ENCODE measurements at regions not wholly inside any gene's neighbourhood (a gene's known extent, or its start where the extent isn't known, plus 50 kb on each side); places are given as distances from the start of the nearest gene placed in this dataset.

DNA sequence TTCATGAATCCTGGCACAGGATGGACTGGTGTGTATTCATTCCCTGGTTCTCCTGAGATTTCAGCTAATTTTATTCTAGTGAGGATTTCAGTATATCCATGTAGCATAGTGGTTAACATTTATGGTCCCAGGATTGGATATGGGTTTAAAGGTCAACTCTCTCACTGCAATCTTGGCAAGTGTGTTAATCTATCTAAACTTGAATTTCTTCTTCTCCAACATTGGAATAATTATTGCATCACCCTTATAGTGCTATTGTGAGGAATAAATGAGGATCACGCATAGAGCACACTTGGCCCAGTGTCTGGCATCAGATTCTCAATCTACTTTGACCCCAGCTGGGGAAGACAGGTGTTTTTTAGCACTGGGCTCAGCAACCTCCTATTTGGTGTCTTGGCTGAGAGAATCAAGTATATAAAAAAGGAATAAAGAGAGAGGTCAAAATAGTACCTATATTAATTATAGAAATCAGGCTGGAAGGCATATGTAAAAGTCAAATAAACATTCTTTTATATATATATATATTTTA lies 531.2 kb upstream of the ATP2B1 start:
- H3K4me2 ChIP-seq (ENCODE audit: low read depth, low read length, poor library complexity, severe bottlenecking), result no peak overlapping the region
- H3K79me2 ChIP-seq (ENCODE audit: insufficient read depth, low read length), result no peaks in the 10 kb centered on the region
- H4K20me1 ChIP-seq (ENCODE audit: low read depth, low read length), result no peaks in the 10 kb centered on the region
- no peaks in the 10 kb centered on the region for H3K27me3 ChIP-seq (ENCODE audit: low read length)
- H3K9me3 ChIP-seq (ENCODE audit: insufficient read depth, low read length), result no peaks in the 10 kb centered on the region
- no peaks in the 10 kb centered on the region for H3K9me2 ChIP-seq (replicated peaks; ENCODE audit: insufficient read depth, low read length)
- H3K36me3 ChIP-seq (ENCODE audit: low read length), result no peaks in the 10 kb centered on the region
- no peak overlapping the region for H3K9ac ChIP-seq (ENCODE audit: low read length)
- H2AFZ ChIP-seq (ENCODE audit: low read depth, low read length, severe bottlenecking), result no peak overlapping the region
- TF ChIP-seq CTCF (IDR thresholded peaks at IDR 0.05; ENCODE audit: insufficient read depth, low read length, poor library complexity, severe bottlenecking), result no peak
- no peak for TF ChIP-seq EZH2phosphoT487 (conservative IDR thresholded peaks at IDR 0.05; ENCODE audit: low read length)
- no peaks in the 10 kb centered on the region for H3F3A ChIP-seq (ENCODE audit: insufficient read depth)
- no peak overlapping the region for H3K4me3 ChIP-seq (ENCODE audit: insufficient read depth, low read length, poor library complexity, severe bottlenecking)
- no peak overlapping the region for H3K27ac ChIP-seq (ENCODE audit: low read depth, low read length)

DNA sequence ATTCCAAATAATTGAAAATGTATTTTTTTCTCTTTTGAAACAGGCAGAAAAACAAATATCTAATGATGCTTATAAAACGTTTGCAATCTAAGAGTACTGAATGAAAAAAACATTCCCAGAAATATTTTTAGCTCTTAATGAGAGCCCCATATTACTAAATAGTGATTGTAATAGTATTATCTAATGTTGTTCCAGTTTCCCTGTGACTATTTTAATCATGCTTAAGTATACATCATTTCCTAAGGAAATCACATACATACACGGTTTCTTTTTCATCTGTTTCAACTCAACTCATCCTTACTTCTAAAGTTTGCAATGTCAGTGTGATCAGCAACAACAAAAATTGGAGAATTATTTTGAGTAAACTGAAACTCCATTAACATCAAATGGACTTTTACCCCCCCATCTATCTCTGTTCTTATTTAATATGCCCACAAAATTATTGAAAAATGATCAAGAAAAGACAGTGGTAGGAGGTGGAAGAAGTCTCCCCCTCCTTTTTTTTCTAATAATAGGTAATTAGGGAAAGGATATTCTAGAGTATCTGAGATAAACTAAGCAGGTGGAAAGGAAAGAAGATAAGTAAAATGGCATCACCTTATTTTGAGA lies 530.1 kb upstream of the ATP2B1 start:
- no peak overlapping the region for H3K4me2 ChIP-seq (ENCODE audit: low read depth, low read length, poor library complexity, severe bottlenecking)
- H3K9me3 ChIP-seq (ENCODE audit: insufficient read depth, low read length), result no peaks in the 10 kb centered on the region
- no peaks in the 10 kb centered on the region for H3K79me2 ChIP-seq (ENCODE audit: insufficient read depth, low read length)
- H3K27ac ChIP-seq (ENCODE audit: low read depth, low read length), result no peak overlapping the region
- no peaks in the 10 kb centered on the region for H3K27me3 ChIP-seq (ENCODE audit: low read length)
- no peaks in the 10 kb centered on the region for H4K20me1 ChIP-seq (ENCODE audit: low read depth, low read length)
- H3K36me3 ChIP-seq (ENCODE audit: low read length), result no peaks in the 10 kb centered on the region
- H3K9me2 ChIP-seq (replicated peaks; ENCODE audit: insufficient read depth, low read length), result no peaks in the 10 kb centered on the region
- no peak overlapping the region for H2AFZ ChIP-seq (ENCODE audit: low read depth, low read length, severe bottlenecking)
- H3F3A ChIP-seq (ENCODE audit: insufficient read depth), result no peaks in the 10 kb centered on the region
- TF ChIP-seq CTCF (IDR thresholded peaks at IDR 0.05; ENCODE audit: insufficient read depth, low read length, poor library complexity, severe bottlenecking), result no peak
- no peak for TF ChIP-seq EZH2phosphoT487 (conservative IDR thresholded peaks at IDR 0.05; ENCODE audit: low read length)
- no peak overlapping the region for H3K4me3 ChIP-seq (ENCODE audit: insufficient read depth, low read length, poor library complexity, severe bottlenecking)
- no peak overlapping the region for H3K9ac ChIP-seq (ENCODE audit: low read length)

- H2AFZ ChIP-seq (ENCODE audit: low read depth, low read length, severe bottlenecking), result no peak overlapping the region
- no peak overlapping the region for H3K4me2 ChIP-seq (ENCODE audit: low read depth, low read length, poor library complexity, severe bottlenecking)
- TF ChIP-seq CTCF (IDR thresholded peaks at IDR 0.05; ENCODE audit: insufficient read depth, low read length, poor library complexity, severe bottlenecking) (no peak), EZH2phosphoT487 (conservative IDR thresholded peaks at IDR 0.05; ENCODE audit: low read length) (no peak)
Measured at GRCh38 chr12:90237841-90238240, 529.2 kb upstream of the ATP2B1 start.

More at GRCh38 chr12:90237841-90238240, 529.2 kb upstream of the ATP2B1 start:
- Histone ChIP-seq H3K27ac (ENCODE audit: low read depth, low read length) (no peak overlapping the region), H3F3A (ENCODE audit: insufficient read depth) (no peaks in the 10 kb centered on the region), H3K9ac (ENCODE audit: low read length) (no peak overlapping the region), H3K36me3 (ENCODE audit: low read length) (no peaks in the 10 kb centered on the region), H4K20me1 (ENCODE audit: low read depth, low read length) (no peaks in the 10 kb centered on the region), H3K4me3 (ENCODE audit: insufficient read depth, low read length, poor library complexity, severe bottlenecking) (no peak overlapping the region), H3K9me2 (replicated peaks; ENCODE audit: insufficient read depth, low read length) (no peaks in the 10 kb centered on the region), H3K27me3 (ENCODE audit: low read length) (no peaks in the 10 kb centered on the region), H3K9me3 (ENCODE audit: insufficient read depth, low read length) (no peaks in the 10 kb centered on the region), H3K79me2 (ENCODE audit: insufficient read depth, low read length) (no peaks in the 10 kb centered on the region)
